HEK293T (cell line): ENCODE measurements at regions not wholly inside any gene's neighbourhood (a gene's known extent, or its start where the extent isn't known, plus 50 kb on each side); places are given as distances from the start of the nearest gene placed in this dataset.

Experiments
- CTCF ChIA-PET: fragments of 350-600 bp; formaldehyde crosslinking; extraction: SDS; loops from one replicate; lab custom pipeline; 2021; ENCODE audit warnings: antibody characterized with exemption, inconsistent platforms; lab: Yijun Ruan, JAX
- POLR2A ChIA-PET: fragments of 350-600 bp; formaldehyde crosslinking; extraction: SDS; loops from one replicate; lab custom pipeline; 2020; ENCODE audit warnings: antibody characterized with exemption, inconsistent platforms; lab: Yijun Ruan, JAX
- DNase-seq: peaks from one replicate; pipeline ENCODE4 v3.0.0; 2012; ENCODE audit warnings: mixed read lengths; ENCODE audit errors: extremely low spot score
- ARNT ChIP-seq: fragments of 450-650 bp; IDR thresholded peaks from 2 replicates; pipeline ENCODE4 v1.6.1; 2017; ENCODE audit warnings: mild to moderate bottlenecking
- BHLHE40 ChIP-seq: fragments of 450-650 bp; IDR thresholded peaks from 2 replicates; pipeline ENCODE4 v1.6.1; 2016; ENCODE audit warnings: mild to moderate bottlenecking, moderate library complexity, borderline replicate concordance
- CTBP1 ChIP-seq: fragments of 450-650 bp; IDR thresholded peaks from 2 replicates; pipeline ENCODE4 v1.6.1; 2016; ENCODE audit warnings: borderline replicate concordance
- ELF4 ChIP-seq: fragments of 450-650 bp; IDR thresholded peaks from 2 replicates; pipeline ENCODE4 v1.6.1; 2017; ENCODE audit warnings: antibody characterized with exemption
- FOXA1 ChIP-seq: fragments of 450-650 bp; IDR thresholded peaks from 2 replicates; pipeline ENCODE4 v1.6.1; 2016; ENCODE audit warnings: mild to moderate bottlenecking
- FOXK2 ChIP-seq: fragments of 450-650 bp; IDR thresholded peaks from 2 replicates; pipeline ENCODE4 v1.6.1; 2016; ENCODE audit warnings: mild to moderate bottlenecking
- FOXM1 ChIP-seq: fragments of 450-650 bp; IDR thresholded peaks from 2 replicates; pipeline ENCODE4 v1.6.1; 2017; ENCODE audit warnings: mild to moderate bottlenecking, borderline replicate concordance
- HDGF ChIP-seq: fragments of 450-650 bp; IDR thresholded peaks from 2 replicates; pipeline ENCODE4 v1.6.1; 2017; ENCODE audit warnings: antibody characterized with exemption, borderline replicate concordance
- L3MBTL2 ChIP-seq: fragments of 450-650 bp; conservative IDR thresholded peaks from 2 replicates; pipeline ENCODE4 v1.6.1; 2016; ENCODE audit warnings: mild to moderate bottlenecking
- LEF1 ChIP-seq: fragments of 450-650 bp; IDR thresholded peaks from 2 replicates; pipeline ENCODE4 v1.6.1; 2017; ENCODE audit warnings: mild to moderate bottlenecking, borderline replicate concordance
- NFRKB ChIP-seq: fragments of 450-650 bp; IDR thresholded peaks from 2 replicates; pipeline ENCODE4 v1.6.1; 2016; ENCODE audit warnings: mild to moderate bottlenecking, moderate library complexity
- SP1 ChIP-seq: fragments of 450-650 bp; IDR thresholded peaks from 2 replicates; pipeline ENCODE4 v1.6.1; 2017
- SUZ12 ChIP-seq: fragments of 450-650 bp; IDR thresholded peaks from 2 replicates; pipeline ENCODE4 v1.6.1; 2016; ENCODE audit warnings: mild to moderate bottlenecking
- TARDBP ChIP-seq: fragments of 450-650 bp; IDR thresholded peaks from 2 replicates; pipeline ENCODE4 v1.6.1; 2016
- ZNF384 ChIP-seq: fragments of 450-650 bp; IDR thresholded peaks from 2 replicates; pipeline ENCODE4 v1.6.1; 2016
- TF ChIP-seq, protein P1 (sequence below): fragments of 450-650 bp; IDR thresholded peaks from 2 replicates; pipeline ENCODE4 v1.6.1; 2016

DNA sequence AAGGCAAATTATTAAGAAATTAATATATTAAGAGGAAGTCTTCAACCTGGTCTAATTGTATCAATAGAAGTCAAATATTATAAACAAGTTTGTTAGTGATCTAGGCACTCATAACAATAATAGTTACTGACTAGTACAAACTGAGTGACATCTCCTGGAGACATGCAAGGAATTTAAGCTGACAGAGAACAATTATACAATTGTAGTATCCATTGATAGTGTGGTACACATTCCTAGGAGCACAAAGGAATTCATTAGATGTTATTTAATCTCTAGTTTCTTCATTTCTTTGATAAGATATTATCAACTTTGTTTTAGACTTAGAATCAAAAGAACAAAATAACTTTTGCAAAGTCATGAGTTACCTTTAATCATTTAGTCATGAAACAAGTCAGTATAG is 1048.6 kb downstream of the PCDH7 start:
- no peak for TF ChIP-seq SUZ12
- TF ChIP-seq NFRKB, result no peak
- no peak for TF ChIP-seq FOXM1
- no peak for TF ChIP-seq ZNF384
- TF ChIP-seq LEF1, result no peak
- no peak for TF ChIP-seq FOXA1
- no peak for TF ChIP-seq BHLHE40
- no peak for TF ChIP-seq ELF4
- TF ChIP-seq L3MBTL2, result no peak
- TF ChIP-seq, protein P1, sequence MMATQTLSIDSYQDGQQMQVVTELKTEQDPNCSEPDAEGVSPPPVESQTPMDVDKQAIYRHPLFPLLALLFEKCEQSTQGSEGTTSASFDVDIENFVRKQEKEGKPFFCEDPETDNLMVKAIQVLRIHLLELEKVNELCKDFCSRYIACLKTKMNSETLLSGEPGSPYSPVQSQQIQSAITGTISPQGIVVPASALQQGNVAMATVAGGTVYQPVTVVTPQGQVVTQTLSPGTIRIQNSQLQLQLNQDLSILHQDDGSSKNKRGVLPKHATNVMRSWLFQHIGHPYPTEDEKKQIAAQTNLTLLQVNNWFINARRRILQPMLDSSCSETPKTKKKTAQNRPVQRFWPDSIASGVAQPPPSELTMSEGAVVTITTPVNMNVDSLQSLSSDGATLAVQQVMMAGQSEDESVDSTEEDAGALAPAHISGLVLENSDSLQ, result no peak
- TF ChIP-seq SP1, result no peak
- TF ChIP-seq ARNT, result no peak
- no peak for TF ChIP-seq TARDBP
- CTCF ChIA-PET, result no interaction called here
- DNase-seq, result no peak
- POLR2A ChIA-PET, result no interaction called here

- CTCF ChIA-PET, result no interaction called here
- POLR2A ChIA-PET, result no interaction called here
- DNase-seq, result no peak
- TF ChIP-seq FOXM1, result no peak
- no peak for TF ChIP-seq TARDBP
- no peak for TF ChIP-seq ARNT
- TF ChIP-seq FOXK2, result no peak
- TF ChIP-seq SP1, result no peak
- no peak for TF ChIP-seq FOXA1
- TF ChIP-seq BHLHE40, result no peak
- no peak for TF ChIP-seq ZNF384
- TF ChIP-seq CTBP1, result no peak
- no peak for TF ChIP-seq HDGF
Observed at GRCh38 chr4:31783311-31783710, 1063.1 kb downstream of the PCDH7 start.

- CTCF ChIA-PET, result no interaction called here
- TF ChIP-seq ARNT (no peak), ZNF384 (no peak), L3MBTL2 (no peak), SUZ12 (no peak), SP1 (no peak), NFRKB (no peak), BHLHE40 (no peak), FOXK2 (no peak), HDGF (no peak), ELF4 (no peak), FOXM1 (no peak), FOXA1 (no peak), TARDBP (no peak), LEF1 (no peak), CTBP1 (no peak)
- TF ChIP-seq, protein P1, result no peak
Observed at GRCh38 chr4:31784558-31784957, 1064.4 kb downstream of the PCDH7 start.

DNA sequence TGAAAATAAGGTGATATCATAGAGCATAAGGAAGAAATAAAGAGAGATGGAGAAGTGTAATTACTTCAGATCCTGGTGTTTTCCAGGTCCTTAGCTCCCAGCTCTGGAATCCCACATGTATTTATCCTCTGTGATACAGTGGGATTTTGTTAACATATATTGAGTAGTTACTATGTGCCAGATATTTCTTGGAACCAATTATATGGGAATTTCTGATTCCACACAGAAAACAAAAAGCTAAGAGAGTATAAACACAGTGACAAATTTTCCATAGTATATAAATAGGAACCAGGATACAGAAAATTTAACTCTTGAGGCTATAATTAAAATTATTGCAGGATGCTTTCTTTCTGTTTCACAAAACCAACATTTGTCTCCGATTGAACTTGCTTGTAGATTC is 1067.5 kb downstream of the PCDH7 start:
- DNase-seq, result no peak
- TF ChIP-seq ELF4 (no peak), L3MBTL2 (no peak), LEF1 (no peak), FOXA1 (no peak), BHLHE40 (no peak), FOXK2 (no peak), SUZ12 (no peak), HDGF (no peak), TARDBP (no peak), CTBP1 (no peak), SP1 (no peak), NFRKB (no peak), ARNT (no peak), ZNF384 (no peak), FOXM1 (no peak)
- TF ChIP-seq, protein P1, result no peak
- POLR2A ChIA-PET, result no interaction called here
- CTCF ChIA-PET, result no interaction called here

More at GRCh38 chr4:31784558-31784957, 1064.4 kb downstream of the PCDH7 start:
- no peak for DNase-seq
- POLR2A ChIA-PET, result no interaction called here

- CTCF ChIA-PET, result no interaction called here
- TF ChIP-seq CTBP1 (no peak), FOXK2 (no peak), SUZ12 (no peak), FOXA1 (no peak), HDGF (no peak), TARDBP (no peak), ARNT (no peak), L3MBTL2 (no peak), ZNF384 (no peak), NFRKB (no peak)
- POLR2A ChIA-PET, result no interaction called here
- DNase-seq, result no peak
Observed at GRCh38 chr4:31788676-31789075, 1068.5 kb downstream of the PCDH7 start.

DNA sequence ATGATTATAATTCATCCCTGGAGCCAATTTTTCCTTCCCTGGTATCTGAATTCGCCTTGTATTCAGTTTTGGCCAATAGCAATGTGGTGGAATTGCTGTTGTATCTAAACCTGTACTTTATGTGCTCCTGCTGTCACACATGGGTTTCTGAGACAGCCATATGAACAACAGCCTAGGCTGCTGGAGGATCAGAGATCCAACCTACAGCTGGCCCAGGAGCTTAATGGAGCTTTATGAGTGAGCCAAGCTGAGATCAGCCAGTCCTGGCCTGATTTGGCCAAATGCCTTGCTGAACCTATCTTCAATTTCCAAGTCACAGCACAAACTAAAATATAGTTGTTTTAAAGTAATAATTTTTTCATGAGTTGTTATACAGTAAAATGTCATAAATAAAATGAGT is 1071.5 kb downstream of the PCDH7 start:
- ChIA-PET POLR2A (no interaction called here), CTCF (no interaction called here)
- TF ChIP-seq SP1 (no peak), ELF4 (no peak), FOXM1 (no peak), ARNT (no peak), FOXA1 (no peak), TARDBP (no peak), NFRKB (no peak), BHLHE40 (no peak), SUZ12 (no peak), LEF1 (no peak), ZNF384 (no peak), HDGF (no peak)
- TF ChIP-seq, protein P1, result no peak
- no peak for DNase-seq
